ENCODE measurements at regions not wholly inside any gene's neighbourhood (a gene's known extent, or its start where the extent isn't known, plus 50 kb on each side); places are given as distances from the start of the nearest gene placed in this dataset.

- TF ChIP-seq CTCF (conservative IDR thresholded peaks at IDR 0.05; ENCODE audit: low read length) (no peak), EZH2phosphoT487 (IDR thresholded peaks at IDR 0.05; ENCODE audit: borderline replicate concordance) (no peak)
These were observed 70.0 kb upstream of the SLC45A1 start for GRCh38 chr1:8247811-8248436.

Measured in Loucy (cell line).